ENCODE measurements at regions not wholly inside any gene's neighbourhood (a gene's known extent, or its start where the extent isn't known, plus 50 kb on each side); places are given as distances from the start of the nearest gene placed in this dataset.

DNA sequence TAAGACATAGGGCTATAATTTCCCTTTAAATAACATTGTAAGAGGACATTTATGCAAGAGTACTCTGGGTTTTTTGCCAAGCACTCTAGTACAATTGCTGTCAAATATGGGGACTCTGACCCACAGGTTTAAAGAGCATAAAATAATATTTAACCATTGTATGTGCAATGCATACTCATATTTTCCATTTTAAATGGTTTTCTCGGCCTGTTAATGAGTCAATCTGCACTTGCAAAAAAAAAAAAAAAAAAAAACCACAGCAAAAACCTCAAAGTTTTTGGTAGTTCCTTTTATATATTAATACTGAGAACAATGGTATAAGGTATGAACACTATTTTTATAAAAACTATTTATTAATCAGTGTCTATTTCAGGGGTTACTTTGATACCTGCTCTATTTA, 304.0 kb upstream of the CBLB start:
- TF ChIP-seq, protein P1, sequence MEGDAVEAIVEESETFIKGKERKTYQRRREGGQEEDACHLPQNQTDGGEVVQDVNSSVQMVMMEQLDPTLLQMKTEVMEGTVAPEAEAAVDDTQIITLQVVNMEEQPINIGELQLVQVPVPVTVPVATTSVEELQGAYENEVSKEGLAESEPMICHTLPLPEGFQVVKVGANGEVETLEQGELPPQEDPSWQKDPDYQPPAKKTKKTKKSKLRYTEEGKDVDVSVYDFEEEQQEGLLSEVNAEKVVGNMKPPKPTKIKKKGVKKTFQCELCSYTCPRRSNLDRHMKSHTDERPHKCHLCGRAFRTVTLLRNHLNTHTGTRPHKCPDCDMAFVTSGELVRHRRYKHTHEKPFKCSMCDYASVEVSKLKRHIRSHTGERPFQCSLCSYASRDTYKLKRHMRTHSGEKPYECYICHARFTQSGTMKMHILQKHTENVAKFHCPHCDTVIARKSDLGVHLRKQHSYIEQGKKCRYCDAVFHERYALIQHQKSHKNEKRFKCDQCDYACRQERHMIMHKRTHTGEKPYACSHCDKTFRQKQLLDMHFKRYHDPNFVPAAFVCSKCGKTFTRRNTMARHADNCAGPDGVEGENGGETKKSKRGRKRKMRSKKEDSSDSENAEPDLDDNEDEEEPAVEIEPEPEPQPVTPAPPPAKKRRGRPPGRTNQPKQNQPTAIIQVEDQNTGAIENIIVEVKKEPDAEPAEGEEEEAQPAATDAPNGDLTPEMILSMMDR (IDR thresholded peaks at IDR 0.05; ENCODE audit: low read depth, low read length, missing input control), result no peak
- TF ChIP-seq YY1 (IDR thresholded peaks at IDR 0.05) (no peak), RAD21 (IDR thresholded peaks at IDR 0.05) (peak in 1 of 2 donors; percentile 4), SP1 (IDR thresholded peaks at IDR 0.05) (no peak)
- TF ChIP-seq, protein P2, sequence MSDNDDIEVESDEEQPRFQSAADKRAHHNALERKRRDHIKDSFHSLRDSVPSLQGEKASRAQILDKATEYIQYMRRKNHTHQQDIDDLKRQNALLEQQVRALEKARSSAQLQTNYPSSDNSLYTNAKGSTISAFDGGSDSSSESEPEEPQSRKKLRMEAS (IDR thresholded peaks at IDR 0.05), result no peak
- TF ChIP-seq, protein P3, sequence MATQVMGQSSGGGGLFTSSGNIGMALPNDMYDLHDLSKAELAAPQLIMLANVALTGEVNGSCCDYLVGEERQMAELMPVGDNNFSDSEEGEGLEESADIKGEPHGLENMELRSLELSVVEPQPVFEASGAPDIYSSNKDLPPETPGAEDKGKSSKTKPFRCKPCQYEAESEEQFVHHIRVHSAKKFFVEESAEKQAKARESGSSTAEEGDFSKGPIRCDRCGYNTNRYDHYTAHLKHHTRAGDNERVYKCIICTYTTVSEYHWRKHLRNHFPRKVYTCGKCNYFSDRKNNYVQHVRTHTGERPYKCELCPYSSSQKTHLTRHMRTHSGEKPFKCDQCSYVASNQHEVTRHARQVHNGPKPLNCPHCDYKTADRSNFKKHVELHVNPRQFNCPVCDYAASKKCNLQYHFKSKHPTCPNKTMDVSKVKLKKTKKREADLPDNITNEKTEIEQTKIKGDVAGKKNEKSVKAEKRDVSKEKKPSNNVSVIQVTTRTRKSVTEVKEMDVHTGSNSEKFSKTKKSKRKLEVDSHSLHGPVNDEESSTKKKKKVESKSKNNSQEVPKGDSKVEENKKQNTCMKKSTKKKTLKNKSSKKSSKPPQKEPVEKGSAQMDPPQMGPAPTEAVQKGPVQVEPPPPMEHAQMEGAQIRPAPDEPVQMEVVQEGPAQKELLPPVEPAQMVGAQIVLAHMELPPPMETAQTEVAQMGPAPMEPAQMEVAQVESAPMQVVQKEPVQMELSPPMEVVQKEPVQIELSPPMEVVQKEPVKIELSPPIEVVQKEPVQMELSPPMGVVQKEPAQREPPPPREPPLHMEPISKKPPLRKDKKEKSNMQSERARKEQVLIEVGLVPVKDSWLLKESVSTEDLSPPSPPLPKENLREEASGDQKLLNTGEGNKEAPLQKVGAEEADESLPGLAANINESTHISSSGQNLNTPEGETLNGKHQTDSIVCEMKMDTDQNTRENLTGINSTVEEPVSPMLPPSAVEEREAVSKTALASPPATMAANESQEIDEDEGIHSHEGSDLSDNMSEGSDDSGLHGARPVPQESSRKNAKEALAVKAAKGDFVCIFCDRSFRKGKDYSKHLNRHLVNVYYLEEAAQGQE (IDR thresholded peaks at IDR 0.05), result no peak

All from liver (tissue), 3 donors.